Colon (tissue), 2 donors: ENCODE measurements at regions not wholly inside any gene's neighbourhood (a gene's known extent, or its start where the extent isn't known, plus 50 kb on each side); places are given as distances from the start of the nearest gene placed in this dataset.
"Not testable (repeated sequence)": the region's sequence is repeated elsewhere in the genome, so short reads cannot be mapped to it uniquely, and the experiment has no call there.

Experiments
- FAIRE-seq: peaks from 2 replicates; lab custom pipeline; 2012; peaks lifted over from hg19 to GRCh38; lab: Jason Lieb, UNC
- donor health status: control.
- donor health status: control.

DNA sequence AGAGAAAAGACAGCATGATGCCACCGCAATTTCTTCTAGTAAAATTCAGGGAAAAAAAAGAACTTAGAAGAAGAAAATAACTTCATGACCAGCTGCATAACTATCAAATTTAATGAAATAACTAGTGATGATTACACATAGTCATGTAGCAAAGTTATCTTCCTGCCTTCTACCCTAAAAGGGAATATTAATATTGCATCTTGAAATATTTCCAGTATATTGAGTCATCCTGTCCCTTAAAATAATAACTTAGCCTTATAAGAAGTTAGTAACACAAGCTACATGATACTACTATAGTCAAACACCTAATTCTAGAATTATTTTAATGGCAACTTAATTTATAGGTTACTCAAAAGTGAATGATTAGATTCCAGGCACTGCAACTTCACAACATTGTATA, 289.2 kb downstream of the KLF12 start:
- no peak for FAIRE-seq

DNA sequence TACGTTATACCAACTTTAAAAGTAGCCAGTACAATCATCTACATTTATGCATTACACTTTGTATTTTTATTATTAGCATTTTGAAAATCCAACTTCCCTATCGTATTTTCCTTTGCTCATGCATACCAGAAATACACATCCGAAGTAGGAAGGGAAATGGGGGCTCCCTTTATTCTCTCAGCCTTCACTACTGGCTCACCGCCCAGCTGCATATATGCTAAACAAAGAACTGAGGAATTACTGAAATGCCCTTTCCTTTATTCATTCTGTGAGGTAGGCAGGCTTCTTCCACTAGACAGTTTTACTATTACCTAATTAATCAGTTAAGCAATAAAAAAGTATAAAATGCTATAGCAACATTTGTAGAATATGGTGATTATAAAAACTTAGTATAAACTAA, 291.6 kb downstream of the KLF12 start:
- FAIRE-seq: no peak

DNA sequence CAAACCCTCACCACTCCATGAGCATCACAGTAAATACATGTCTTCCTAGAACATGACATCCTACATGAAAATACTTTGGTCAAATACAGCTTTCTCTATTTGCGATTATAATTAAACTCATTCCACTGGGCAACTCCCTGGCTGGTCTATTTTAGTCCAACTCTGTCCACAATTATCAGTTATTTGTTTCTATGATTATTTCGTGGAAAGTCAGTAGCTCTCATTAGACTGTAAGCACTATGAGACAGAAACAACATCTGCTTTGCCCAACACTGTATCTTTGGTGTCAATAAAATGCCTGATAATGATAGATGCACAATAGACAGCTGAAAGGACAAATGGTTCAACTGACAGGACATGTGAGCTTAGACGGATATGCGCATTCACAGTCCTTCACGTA, 292.0 kb downstream of the KLF12 start:
- no peak for FAIRE-seq

DNA sequence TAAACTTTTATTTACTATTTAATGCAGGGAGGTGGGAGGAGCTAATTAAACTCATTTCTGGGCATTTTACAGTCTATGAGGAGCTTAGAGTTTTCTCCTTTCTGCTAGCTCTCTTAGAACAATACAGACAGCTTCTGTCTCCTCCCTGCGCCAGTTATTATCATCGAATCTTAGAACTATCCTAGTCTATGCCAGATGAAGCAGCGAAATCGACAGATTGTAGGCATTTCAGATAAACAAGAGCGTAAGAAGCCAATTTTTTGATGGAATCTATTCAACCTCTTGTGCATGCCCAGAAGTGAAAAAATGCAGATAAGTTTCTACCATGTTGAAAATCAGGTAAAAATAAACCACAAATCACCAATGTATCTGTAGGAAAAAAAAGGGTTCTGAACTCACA, 297.1 kb downstream of the KLF12 start:
- no peak for FAIRE-seq

DNA sequence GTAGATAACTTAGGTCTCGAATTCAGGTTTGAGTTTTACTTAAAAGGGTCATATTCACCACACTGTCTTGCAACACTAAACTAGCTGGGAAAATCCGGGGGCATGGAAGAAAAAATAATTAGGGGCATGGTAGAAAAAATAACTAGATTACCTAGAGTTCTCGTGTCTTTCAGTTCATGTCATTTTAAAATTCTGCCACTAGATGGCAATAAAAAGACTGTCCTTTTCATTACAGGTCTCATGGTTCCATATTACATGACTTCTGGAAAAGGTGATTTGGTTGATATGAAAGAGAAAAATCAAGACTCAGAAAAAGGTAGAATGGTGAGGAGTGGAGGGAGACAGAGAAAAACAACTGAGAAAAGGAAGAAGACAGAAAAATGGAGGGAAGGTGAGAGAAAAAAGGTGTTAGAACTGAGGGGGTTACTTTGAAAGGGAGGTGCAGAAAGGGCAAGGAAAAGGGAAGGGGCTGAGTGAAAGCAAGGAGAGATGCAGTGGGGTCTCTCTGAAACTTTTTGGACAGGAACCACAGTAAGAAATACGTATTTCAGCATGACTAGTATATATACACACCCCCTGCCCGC, 299.0 kb downstream of the KLF12 start:
- FAIRE-seq: peak; percentile 60

DNA sequence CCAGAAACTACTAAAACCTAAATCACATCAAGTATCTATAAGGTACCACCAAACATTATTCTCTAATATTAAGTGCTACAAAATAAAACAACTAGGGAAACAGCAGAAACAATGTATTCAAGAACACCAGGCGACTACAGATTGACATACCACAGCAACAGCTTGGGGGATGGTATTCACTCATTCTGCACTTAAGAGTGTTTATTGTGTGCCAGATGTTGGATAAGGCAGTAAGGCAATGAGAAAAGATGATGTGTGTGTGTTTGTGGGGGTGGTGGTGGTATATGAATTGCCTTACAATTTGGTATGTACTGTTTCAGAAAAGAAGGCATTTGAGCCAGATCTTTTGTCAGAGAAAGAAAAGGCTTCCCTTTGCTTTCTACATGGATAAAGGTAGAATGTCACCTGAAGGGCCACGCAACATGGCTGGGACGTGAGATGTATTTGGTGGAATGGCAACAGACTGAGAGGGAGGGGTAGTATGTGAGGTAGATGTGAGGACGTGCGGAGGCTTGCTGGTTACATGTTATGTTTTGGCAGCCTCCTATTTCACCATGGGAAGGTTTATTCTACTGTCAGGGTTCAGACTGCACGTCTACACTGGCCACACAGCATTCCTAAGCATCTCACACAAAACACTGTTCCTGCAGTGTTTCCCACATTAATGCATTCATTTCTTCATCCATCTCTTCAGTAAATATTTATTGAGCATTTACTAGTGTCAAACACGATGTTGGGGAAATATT, 300.7 kb downstream of the KLF12 start:
- no peak for FAIRE-seq

DNA sequence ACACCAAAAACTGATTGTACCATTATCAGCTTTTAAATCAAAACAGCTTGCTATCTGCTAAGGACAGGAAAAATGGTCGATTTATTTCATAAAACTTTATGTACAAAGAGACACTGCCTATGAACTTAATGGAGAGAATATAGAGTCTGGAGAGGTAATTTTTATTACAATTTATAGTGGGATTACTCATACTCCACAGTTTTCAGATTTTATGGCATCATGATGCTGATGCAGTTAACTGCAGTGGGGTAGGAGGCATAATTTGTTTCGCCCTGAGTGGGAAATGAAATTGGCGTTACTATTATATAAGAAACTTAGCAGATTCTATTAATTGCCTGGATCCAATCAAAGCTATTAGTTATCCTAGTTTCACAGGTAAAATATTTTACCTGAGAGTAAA, 301.4 kb downstream of the KLF12 start:
- FAIRE-seq: no peak

DNA sequence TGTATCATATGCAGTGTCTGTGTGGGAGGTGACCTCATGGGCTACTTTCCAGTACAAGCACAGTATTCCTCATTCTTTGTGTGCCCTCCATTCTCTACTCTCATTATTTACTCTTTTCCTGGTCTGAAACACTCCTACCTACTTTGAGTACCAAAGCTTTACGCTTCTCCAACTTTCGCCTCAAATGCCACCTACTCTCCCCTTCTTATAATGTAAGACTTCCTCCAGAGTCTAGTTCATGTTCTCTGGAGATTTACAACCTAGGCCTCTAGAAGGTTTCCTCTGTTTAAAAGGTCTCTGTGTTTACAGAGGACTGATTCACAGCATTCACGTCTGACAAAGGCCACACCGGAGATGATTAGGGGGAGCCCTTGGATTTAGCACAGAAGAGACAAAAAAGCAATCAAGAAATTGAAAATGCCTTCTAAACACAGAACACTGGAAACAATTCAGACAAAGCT, 302.0 kb downstream of the KLF12 start:
- FAIRE-seq: no peak

DNA sequence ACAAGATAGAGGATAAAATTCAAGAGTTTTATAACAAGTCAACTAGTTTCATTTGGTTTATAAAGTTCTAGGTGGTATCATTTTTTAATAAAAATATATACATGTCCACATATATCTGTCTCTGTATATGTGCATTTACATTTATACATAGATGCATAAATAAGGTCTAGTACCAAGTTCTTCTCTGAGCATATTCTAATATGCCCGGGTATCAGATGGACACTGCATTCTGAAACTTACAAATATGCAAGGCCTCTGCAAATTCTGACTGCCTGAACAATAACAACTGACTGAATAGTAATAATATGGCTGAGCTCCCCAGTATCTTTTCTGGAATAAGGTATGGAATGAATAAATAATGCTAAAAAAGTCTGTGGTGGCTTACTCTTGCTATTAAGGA, 304.8 kb downstream of the KLF12 start:
- FAIRE-seq: no peak

DNA sequence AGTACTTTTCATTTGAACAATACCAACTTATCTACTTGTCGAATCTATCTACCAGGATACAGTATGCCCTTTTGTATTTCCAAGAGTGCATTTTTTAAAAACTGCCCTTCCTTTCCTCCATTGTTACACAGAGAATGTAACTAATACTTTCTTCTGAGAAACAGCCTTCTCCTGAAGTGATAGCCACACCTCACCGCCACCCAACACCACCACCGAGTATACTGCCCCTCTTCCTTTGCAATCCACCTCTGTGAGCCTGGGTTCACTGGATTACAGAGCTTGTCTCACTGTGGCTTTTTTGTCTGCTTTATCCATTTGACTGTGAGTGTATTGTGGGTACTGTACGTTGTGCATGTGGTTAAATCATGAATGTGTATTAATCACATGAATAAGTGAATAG, 305.4 kb downstream of the KLF12 start:
- FAIRE-seq: no peak

DNA sequence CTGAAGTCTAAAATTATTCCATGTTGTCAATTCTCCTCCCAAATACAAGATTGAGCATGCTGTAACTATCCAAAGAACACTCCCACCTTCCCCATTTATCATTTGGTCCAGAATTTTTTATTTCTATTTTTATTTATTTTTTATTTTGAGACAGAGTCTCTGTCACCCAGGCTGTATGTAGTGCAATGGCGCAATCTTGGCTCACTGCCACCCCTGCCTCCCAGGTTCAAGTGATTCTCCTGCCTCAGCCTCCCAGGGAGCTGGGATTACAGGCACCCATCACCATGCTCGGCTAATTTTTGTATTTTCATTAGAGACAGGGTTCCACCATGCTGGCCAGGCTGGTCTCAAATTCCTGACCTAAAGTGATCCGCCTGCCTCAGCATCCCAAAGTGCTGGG, 306.8 kb downstream of the KLF12 start:
- FAIRE-seq: no peak

DNA sequence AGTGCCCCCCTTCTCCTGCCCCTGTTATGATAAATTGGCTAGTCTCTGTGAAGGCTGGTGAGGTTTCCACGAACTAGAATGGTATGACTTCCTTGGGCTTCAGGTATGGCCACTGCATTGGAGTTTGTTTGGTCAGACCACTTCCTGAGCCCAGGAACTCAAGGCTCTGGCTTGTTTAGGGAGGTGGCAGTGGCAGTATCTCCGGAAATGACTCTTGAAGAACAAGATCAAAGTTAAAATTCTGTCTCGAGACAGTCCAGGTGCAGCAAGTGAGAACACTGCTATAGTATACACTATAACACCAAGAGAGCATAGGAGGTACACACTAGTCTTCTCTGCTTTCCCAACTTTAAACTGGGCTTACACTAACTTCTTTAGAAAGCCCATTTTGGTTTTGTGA, 309.1 kb downstream of the KLF12 start:
- no peak for FAIRE-seq

DNA sequence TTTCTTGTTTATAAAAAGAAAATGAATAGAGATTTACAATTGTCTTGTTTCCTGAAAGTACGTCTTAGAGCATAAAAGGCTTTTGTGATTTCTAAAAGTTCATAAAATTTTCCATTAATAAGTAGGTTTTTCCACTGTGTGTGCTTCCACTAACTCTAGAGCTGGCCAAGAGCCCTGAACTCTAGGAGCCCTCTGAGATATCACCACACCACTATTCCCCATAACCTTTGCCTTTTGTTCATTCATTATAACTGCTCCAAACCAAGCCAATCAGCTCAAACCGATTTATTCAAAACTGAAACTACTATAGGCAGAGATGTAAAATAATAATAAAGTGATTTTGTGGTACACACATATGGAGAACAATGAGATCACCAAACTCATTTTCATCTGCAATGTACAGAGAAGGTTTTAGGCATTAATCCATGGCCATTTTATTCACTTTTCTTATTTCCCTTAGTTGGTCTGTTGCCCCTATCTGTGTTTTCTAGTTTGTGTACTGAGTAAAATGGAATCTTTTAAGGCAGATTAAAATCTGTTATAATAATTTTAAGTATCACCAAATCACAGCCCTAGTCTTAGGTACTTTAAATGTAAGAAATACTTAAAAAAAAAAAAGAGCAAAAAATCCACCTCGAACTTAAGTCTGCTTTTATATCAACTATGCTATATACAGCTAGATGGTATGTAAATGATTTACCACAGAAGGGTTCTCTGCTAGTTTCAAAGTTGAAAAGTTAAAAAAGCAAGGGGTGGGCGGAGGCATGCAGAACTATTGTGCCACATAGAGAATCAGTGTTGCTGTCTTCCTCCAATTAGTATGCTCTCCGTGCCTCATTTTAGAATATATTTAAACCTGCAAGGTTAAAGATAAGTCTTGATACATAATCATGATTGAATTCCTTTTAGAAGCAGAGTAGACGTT, 311.3 kb downstream of the KLF12 start:
- no peak for FAIRE-seq

DNA sequence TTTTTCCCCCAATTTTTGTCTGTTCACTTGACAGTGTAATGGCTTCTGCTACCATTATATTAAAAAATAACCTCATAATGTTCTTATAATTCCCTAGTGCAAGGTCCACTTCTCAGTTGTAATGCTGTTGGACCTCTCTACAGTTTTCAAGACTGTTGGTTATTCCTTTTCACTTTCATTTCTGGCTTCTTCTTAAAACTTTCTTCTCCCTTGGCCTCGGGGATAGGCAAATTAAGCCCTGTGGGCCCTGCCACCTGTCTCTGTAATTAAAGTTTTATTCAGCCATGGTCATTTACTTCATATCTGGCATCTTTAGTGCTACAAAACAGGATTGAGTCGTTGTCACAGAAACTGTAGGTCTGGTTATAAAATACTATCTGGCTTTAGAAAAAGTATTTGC, 313.5 kb downstream of the KLF12 start:
- no peak for FAIRE-seq

DNA sequence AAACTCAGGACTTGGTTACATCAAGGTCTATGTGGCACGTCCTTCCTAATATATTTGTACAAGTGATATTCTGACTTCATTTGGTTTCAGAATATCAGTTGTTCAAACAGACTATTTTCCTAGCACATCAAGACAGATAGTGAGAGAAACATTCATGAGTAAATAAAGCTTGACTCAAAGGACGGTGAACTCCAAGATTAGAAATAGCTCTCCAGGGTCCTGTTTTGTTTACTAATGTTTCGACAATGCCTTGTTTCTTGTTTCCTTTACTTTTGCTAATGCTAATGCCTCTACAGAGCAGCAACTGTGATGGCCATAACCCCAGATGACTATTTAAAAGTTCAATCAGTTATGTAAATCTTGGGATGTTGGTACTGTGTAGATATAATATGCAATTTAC, 313.9 kb downstream of the KLF12 start:
- FAIRE-seq: no peak

DNA sequence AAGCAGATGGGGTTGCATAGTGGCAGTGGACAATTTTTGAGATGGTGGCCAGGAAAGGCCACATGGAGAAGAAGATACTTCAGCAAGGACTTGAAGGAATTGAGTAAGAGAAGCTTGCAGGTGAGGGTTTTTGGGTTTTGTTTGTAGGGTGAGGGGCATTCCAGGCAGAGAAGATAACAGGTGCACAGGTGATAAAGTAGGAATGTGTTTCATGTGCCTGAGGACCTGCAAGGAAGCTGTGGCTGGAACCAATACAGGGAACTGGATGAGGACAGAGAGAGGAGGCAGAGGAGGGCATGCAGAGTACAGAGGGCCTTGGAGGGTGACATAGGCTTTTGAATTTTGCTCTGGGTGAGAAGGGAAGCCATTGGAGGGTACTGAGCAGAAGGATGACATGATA, 314.5 kb downstream of the KLF12 start:
- FAIRE-seq: no peak

DNA sequence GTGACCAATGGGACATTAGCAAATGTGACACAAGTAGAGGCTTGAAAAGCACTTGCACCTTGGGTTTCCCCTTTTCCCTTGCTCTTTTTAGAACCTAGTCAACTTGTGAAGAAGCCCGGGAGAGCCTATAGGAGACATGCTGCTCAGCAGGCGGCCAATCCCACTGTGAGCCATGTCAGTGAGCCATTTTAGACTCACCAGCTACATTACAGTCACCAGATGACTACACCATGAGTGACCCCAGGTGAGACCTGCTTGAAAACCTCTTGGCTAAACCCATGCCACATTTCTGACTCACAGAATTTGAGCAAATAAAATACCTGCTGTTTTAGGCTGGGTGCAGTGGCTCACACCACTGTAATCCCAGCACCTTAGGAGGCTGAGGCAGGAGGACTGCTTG, 317.5 kb downstream of the KLF12 start:
- FAIRE-seq: no peak

DNA sequence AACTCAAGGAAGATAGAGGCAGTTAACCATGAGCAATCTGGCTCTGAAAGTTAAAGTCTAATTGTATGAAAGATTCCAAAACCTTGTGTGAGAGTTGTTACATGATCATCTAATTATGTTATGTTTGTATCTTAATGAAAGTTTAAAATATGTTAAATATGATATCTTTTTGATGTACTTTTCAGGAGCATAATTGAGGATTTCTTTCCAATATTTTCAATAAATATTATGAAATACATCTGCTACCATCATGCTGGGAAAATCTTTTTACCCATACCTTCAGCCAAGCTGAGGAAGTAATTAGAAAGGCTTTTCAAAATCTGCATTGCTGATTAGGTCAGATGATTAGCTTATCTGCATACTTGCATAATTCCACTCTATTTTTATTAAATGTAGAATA, 318.4 kb downstream of the KLF12 start:
- FAIRE-seq: no peak

DNA sequence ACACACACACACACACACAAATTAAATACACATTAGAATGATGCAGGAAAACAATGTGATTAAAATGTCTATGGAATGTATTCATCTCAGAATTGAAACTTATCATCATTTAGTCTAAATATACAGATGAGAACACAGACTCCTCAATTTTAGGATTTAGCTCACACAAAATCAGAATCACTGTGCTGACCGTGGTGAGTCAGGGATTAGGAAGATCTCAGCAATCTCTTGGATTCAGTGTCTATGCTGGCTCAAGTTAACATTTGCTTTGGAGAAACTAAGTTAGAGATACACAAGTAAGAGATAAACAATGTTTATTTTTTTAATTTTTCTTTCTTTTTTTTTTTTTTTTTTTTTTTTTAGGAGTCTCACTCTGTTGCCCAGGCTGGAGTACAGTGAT, 323.6 kb downstream of the KLF12 start:
- no peak for FAIRE-seq

DNA sequence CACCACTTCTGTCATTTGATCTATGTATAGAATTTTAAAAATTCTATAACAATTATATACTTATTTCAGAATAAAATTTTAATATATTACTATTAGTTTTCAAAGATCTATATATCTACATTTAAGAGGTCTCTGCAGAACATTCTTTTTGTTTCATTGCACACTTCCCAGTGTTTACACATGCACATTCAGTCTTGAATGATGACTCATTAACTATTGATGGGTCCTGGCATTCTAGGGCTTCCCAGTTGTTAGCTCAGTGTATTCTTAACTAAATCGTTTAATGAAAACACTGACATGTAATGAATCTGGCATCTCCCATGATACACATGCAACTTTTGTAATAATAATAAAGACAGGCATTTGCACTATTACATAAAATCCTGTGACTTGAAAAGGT, 324.6 kb downstream of the KLF12 start:
- FAIRE-seq: no peak

DNA sequence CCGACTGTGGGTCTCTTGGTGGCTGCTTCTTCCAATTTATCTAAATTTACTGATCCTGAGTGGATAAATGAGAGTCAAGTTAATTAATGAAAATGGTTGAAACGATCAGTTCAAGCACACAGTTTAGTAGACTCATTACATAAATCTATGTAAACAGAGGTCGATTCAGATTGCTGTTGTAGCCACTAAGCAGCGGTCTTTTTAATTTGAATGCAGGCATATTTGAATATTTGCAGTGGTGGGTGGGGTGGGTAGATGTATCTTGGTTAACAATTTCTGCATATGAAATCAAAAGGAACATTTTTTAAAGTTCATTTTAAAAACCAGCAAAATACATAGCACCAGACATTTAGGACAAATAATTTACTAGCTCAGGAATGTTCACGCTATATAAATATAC, 325.9 kb downstream of the KLF12 start:
- no peak for FAIRE-seq

DNA sequence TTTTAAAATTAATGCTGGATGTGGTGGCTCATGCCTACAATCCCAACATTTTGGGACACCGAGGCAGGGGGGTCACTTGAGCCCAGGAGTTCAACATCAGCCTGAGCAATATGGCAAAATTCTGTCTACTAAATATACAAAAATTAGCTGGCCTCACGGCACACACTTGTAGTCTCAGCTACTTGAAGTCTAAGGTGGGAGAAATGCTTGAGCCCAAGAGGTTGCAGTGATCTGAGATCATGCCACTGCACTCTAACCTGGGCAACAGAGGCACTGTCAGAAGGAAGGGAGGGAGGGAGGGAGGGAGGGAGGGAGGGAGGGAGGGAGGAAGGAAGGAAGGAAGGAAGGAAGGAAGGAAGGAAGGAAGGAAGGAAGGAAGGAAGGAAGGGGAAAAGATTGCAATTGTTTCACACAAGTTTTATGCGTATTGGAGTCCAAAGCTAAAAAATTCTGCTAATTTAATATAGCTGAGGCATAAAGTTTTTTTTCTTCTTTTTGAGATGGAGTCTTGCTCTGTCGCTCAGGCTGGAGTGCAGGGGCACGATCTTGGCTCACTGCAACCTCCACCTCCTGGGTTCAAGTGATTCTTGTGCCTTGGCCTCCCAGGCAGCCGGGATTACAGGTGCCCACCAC, 328.8 kb downstream of the KLF12 start:
- FAIRE-seq: not testable (repeated sequence)

DNA sequence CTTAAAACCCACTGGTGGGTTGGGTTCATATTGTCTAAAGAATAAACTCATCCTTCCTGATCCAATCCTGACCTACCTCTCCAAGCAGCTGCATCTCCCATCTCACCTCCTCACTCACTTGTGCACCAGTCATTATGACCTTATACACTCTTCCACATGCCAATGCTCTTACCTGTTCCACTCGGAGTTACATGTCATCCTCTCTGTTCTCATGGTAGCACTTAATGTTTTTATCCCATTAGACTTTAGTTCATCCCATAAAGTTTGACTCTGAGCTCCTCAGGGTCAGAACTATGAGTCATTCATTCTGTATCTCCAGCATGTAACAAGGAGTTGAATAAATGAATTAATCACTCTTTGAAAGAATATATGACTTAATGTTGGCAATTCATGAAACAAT, 330.2 kb downstream of the KLF12 start:
- FAIRE-seq: no peak
